ENCODE measurements at regions not wholly inside any gene's neighbourhood (a gene's known extent, or its start where the extent isn't known, plus 50 kb on each side); places are given as distances from the start of the nearest gene placed in this dataset.

DNA sequence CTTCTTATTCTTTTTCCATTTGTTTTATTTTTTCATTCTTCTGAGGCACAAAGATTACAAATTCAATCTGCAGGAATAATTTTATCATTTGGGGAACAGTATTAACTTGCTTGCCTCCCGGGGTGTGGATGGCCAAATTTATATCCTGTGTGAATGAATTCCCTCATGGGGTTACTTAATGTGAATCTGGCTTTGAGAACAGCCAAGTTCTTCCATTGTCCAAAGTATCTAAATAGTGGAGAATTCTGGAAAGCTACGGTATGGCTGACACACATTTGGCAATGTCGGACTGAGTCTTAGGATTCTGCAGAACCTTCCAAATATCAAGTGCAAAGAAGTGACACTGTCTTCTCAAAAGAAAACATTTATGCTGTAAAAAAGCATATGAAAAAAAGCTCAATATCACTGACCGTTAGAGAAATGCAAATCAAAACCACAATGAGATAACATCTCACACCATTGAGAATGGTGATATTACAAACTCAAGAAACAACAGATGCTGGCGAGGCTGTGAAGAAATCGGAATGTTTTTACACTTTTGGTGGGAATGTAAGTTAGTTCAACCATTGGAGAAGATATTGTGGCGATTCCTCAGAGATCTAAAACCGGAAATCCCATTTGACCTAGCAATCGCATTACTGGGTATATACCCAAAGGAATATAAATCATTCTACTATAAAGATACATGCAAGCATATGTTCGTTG lies 620.2 kb downstream of the EFNB2 start:
- TF ChIP-seq EP300 (IDR thresholded peaks at IDR 0.05) = no peak
- TF ChIP-seq CTCF (IDR thresholded peaks at IDR 0.05) = no peak
